ENCODE measurements at regions not wholly inside any gene's neighbourhood (a gene's known extent, or its start where the extent isn't known, plus 50 kb on each side); places are given as distances from the start of the nearest gene placed in this dataset.

- TF ChIP-seq ADNP (CRISPR knock-in tag; IDR thresholded peaks at IDR 0.05) (no peak), AFF4 (CRISPR knock-in tag; IDR thresholded peaks at IDR 0.05) (no peak), KLF15 (CRISPR knock-in tag; IDR thresholded peaks at IDR 0.05; ENCODE audit: borderline replicate concordance) (no peak), SALL1 (CRISPR knock-in tag; IDR thresholded peaks at IDR 0.05) (no peak), POLR2AphosphoS5 (IDR thresholded peaks at IDR 0.05; ENCODE audit: low read depth, low read length) (no peak), ZNF207 (IDR thresholded peaks at IDR 0.05; ENCODE audit: borderline replicate concordance) (no peak)
These were observed 140.2 kb downstream of the SPATA19 start for GRCh38 chr11:133705074-133705648.
